Astrocyte (in vitro differentiated cells and primary cell): ENCODE measurements at regions not wholly inside any gene's neighbourhood (a gene's known extent, or its start where the extent isn't known, plus 50 kb on each side); places are given as distances from the start of the nearest gene placed in this dataset.

ENCODE experiments used
- DNase-seq: peaks from one replicate; pipeline ENCODE4 v3.0.0-alpha.2; 2010; ENCODE audit warnings: low read depth
- FAIRE-seq: peaks from 2 replicates; lab custom pipeline; 2011; peaks lifted over from hg19 to GRCh38; lab: Jason Lieb, UNC
- H2AFZ ChIP-seq: 2 replicates; pipeline ENCODE4 v1.6.0; 2012; ENCODE audit warnings: low read depth, low read length, inconsistent platforms
- H3K27ac ChIP-seq: 2 replicates; pipeline ENCODE4 v1.5.1; 2011; ENCODE audit warnings: low read depth, low read length, inconsistent platforms
- H3K27me3 ChIP-seq: 2 replicates; pipeline ENCODE4 v1.6.0; 2011; ENCODE audit warnings: low read length, inconsistent platforms; ENCODE audit not compliant: insufficient read depth
- H3K36me3 ChIP-seq: 2 replicates; pipeline ENCODE4 v1.5.1; 2011; ENCODE audit warnings: low read length, inconsistent platforms; ENCODE audit not compliant: insufficient read depth
- H3K4me1 ChIP-seq: 2 replicates; pipeline ENCODE4 v1.5.1; 2011; ENCODE audit warnings: low read length, inconsistent platforms; ENCODE audit not compliant: insufficient read depth
- H3K4me2 ChIP-seq: 2 replicates; pipeline ENCODE4 v1.6.0; 2012; ENCODE audit warnings: low read length, inconsistent platforms
- H3K4me3 ChIP-seq: 2 replicates; pipeline ENCODE4 v1.5.1; 2011; ENCODE audit warnings: low read depth, mild to moderate bottlenecking, low read length, inconsistent platforms; ENCODE audit not compliant: insufficient read depth
- H3K79me2 ChIP-seq: 2 replicates; pipeline ENCODE4 v1.6.0; 2012; ENCODE audit warnings: mild to moderate bottlenecking, low read length, inconsistent platforms; ENCODE audit not compliant: insufficient read depth
- H3K9ac ChIP-seq: 2 replicates; pipeline ENCODE4 v1.6.0; 2012; ENCODE audit warnings: mild to moderate bottlenecking, low read length, inconsistent platforms
- H3K9me3 ChIP-seq: 2 replicates; pipeline ENCODE4 v1.5.1; 2012; ENCODE audit warnings: low read depth, mild to moderate bottlenecking, low read length, inconsistent platforms; ENCODE audit not compliant: insufficient read depth
- H4K20me1 ChIP-seq: 2 replicates; pipeline ENCODE4 v1.6.0; 2012; ENCODE audit warnings: low read length, inconsistent platforms; ENCODE audit not compliant: insufficient read depth
- H3K27ac Mint-ChIP-seq: one replicate; pipeline ENCODE4 v1.8.0; 2021; ENCODE audit warnings: mild to moderate bottlenecking, mixed read lengths; ENCODE audit not compliant: unreplicated experiment
- H3K27me3 Mint-ChIP-seq: one replicate; pipeline ENCODE4 v1.8.0; 2021; ENCODE audit warnings: low read depth, mixed read lengths; ENCODE audit not compliant: unreplicated experiment
- H3K36me3 Mint-ChIP-seq: one replicate; pipeline ENCODE4 v1.8.0; 2021; ENCODE audit warnings: low read depth, mixed read lengths; ENCODE audit not compliant: unreplicated experiment
- H3K4me1 Mint-ChIP-seq: one replicate; pipeline ENCODE4 v1.8.0; 2021; ENCODE audit warnings: low read depth, mixed read lengths; ENCODE audit not compliant: unreplicated experiment
- H3K4me3 Mint-ChIP-seq: one replicate; pipeline ENCODE4 v1.8.0; 2021; ENCODE audit warnings: mild to moderate bottlenecking, moderate library complexity, mixed read lengths; ENCODE audit not compliant: unreplicated experiment
- H3K9me3 Mint-ChIP-seq: one replicate; pipeline ENCODE4 v1.8.0; 2021; ENCODE audit warnings: mild to moderate bottlenecking, mixed read lengths; ENCODE audit not compliant: unreplicated experiment
- CTCF ChIP-seq: IDR thresholded peaks from 2 replicates; pipeline ENCODE4 v1.5.1; 2011; ENCODE audit warnings: low read depth, mild to moderate bottlenecking, inconsistent platforms, low read length, moderate library complexity; ENCODE audit not compliant: insufficient read depth
- EZH2 ChIP-seq: IDR thresholded peaks from 2 replicates; pipeline ENCODE4 v1.6.1; 2012; ENCODE audit warnings: mild to moderate bottlenecking, low read length, inconsistent platforms; ENCODE audit not compliant: insufficient read depth

DNA sequence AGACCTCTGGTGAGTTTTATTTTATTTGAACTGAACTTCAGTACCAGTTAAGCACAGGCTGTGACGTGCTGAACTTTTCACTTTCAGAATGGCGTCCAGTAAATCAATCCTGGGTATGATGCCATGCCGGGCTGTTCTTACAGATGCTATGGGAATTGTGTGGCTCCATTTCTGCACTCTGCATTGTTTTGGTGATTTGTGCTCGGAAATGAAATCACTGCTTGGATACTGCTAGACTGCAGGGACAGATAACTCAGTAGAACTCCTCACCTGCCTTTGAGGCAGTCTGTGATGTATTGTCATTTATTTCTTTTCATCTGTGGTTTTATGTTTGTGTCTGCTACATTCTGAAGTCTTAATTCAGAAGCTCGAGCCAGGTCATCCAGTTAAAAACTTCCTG, 172.7 kb downstream of the PTPN11 start:
- Histone ChIP-seq H3K4me1 (no peaks in the 10 kb centered on the region), H3K9me3 (no peaks in the 10 kb centered on the region), H3K4me2 (no peak overlapping the region), H3K36me3 (no peaks in the 10 kb centered on the region), H4K20me1 (no peaks in the 10 kb centered on the region), H3K27me3 (no peaks in the 10 kb centered on the region), H2AFZ (no peak overlapping the region), H3K9ac (no peak overlapping the region), H3K4me3 (no peak overlapping the region), H3K79me2 (no peaks in the 10 kb centered on the region), H3K27ac (no peak overlapping the region)
- no peak for FAIRE-seq
- Mint-ChIP-seq H3K27ac (no peak overlapping the region), H3K4me3 (no peak overlapping the region), H3K9me3 (peaks cover 2% of the 10 kb centered on the region), H3K27me3 (peaks cover 8% of the 10 kb centered on the region), H3K4me1 (peaks cover 2% of the 10 kb centered on the region), H3K36me3 (no peaks in the 10 kb centered on the region)
- TF ChIP-seq EZH2 (no peak), CTCF (no peak)
- DNase-seq: no peak

DNA sequence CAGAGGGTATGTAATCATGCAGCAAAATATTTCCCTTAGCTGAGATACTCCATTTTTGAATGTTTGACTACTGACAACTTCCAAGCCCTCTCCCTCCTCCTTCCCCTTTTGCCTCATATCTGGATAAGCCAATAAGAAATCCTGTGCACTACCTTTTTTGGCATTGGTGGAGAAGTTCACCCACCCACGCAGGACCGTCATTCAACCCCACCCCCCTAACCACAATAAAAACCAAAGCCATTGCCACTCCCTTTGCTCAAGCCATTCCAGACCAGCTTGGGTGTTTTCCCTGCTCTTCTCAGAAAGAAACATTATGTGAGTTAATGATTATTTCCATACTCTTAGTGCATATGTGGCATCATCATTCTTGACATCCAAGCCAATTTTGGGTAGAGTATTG, 176.7 kb downstream of the PTPN11 start:
- Histone ChIP-seq H3K9ac (no peak overlapping the region), H3K27ac (no peak overlapping the region), H3K79me2 (no peaks in the 10 kb centered on the region), H3K4me2 (no peak overlapping the region), H3K9me3 (no peaks in the 10 kb centered on the region), H3K27me3 (peaks cover 2% of the 10 kb centered on the region), H4K20me1 (no peaks in the 10 kb centered on the region), H3K4me1 (no peaks in the 10 kb centered on the region), H3K4me3 (no peak overlapping the region), H3K36me3 (no peaks in the 10 kb centered on the region), H2AFZ (no peak overlapping the region)
- DNase-seq (no peak), FAIRE-seq (no peak)
- TF ChIP-seq CTCF (no peak), EZH2 (no peak)
- Mint-ChIP-seq H3K9me3 (peaks cover 2% of the 10 kb centered on the region), H3K4me1 (peaks cover 2% of the 10 kb centered on the region), H3K27ac (no peak overlapping the region), H3K27me3 (peaks cover 6% of the 10 kb centered on the region), H3K4me3 (no peak overlapping the region), H3K36me3 (no peaks in the 10 kb centered on the region)

DNA sequence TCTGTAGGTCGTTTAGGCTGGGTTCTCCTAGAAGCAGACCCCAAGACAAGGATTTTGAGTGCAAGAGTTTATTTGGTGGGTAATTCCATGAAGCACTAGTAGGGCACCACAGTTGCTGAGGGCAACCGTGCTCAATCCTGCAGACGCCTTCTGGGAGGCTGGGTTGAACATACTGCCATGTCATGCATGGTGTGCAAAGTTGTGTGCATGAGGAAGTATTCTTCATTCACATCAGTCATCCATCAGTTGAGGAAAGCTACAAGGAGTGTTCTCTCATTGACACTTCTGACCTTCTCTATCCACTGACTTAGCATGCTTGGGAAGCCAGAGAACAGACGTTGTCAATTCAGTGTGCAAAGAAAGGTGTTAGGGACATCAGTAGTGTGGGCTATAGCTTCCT, 179.2 kb downstream of the PTPN11 start:
- no peaks in the 10 kb centered on the region for H3K36me3 Mint-ChIP-seq
- no peak for FAIRE-seq
- H3K4me1 Mint-ChIP-seq: peaks cover 2% of the 10 kb centered on the region

More for the DNA sequence above, 179.2 kb downstream of the PTPN11 start:
- Histone ChIP-seq H3K4me3 (no peak overlapping the region), H3K79me2 (no peaks in the 10 kb centered on the region), H3K4me1 (no peaks in the 10 kb centered on the region), H3K27ac (no peak overlapping the region), H3K4me2 (no peak overlapping the region), H3K9ac (no peak overlapping the region), H2AFZ (no peak overlapping the region), H4K20me1 (no peaks in the 10 kb centered on the region), H3K9me3 (no peaks in the 10 kb centered on the region), H3K36me3 (no peaks in the 10 kb centered on the region), H3K27me3 (peaks cover 2% of the 10 kb centered on the region)
- Mint-ChIP-seq H3K9me3 (no peaks in the 10 kb centered on the region), H3K4me3 (no peak overlapping the region), H3K27ac (no peak overlapping the region), H3K27me3 (peaks cover 6% of the 10 kb centered on the region)
- no peak for DNase-seq
- TF ChIP-seq EZH2 (no peak), CTCF (no peak)
